Endodermal cell (in vitro differentiated cells): ENCODE measurements at regions not wholly inside any gene's neighbourhood (a gene's known extent, or its start where the extent isn't known, plus 50 kb on each side); places are given as distances from the start of the nearest gene placed in this dataset.
"Not testable (repeated sequence)": the region's sequence is repeated elsewhere in the genome, so short reads cannot be mapped to it uniquely, and the experiment has no call there.

Experiments
- DNase-seq: peaks from one replicate; pipeline ENCODE4 v3.0.0-alpha.2; 2017
- H3K27ac ChIP-seq: 2 replicates; pipeline ENCODE4 v1.5.1; 2013; ENCODE audit warnings: mild to moderate bottlenecking, low read depth, low read length, moderate library complexity
- H3K27me3 ChIP-seq: 2 replicates; pipeline ENCODE4 v1.6.1; 2013; ENCODE audit warnings: mild to moderate bottlenecking, low read length, moderate library complexity; ENCODE audit not compliant: insufficient read depth, control insufficient read depth, poor library complexity, severe bottlenecking
- H3K36me3 ChIP-seq: 2 replicates; pipeline ENCODE4 v1.7.0; 2013; ENCODE audit warnings: mild to moderate bottlenecking, low read length, moderate library complexity; ENCODE audit not compliant: control insufficient read depth, insufficient read depth
- H3K4me1 ChIP-seq: one replicate; pipeline ENCODE4 v1.7.0; 2013; ENCODE audit warnings: low read length; ENCODE audit not compliant: control insufficient read depth, insufficient read depth
- H3K4me3 ChIP-seq: 2 replicates; pipeline ENCODE4 v1.5.1; 2013; ENCODE audit warnings: mild to moderate bottlenecking, low read length, moderate library complexity
- H3K9ac ChIP-seq: 2 replicates; pipeline ENCODE4 v1.6.1; 2013; ENCODE audit warnings: mild to moderate bottlenecking, low read length, moderate library complexity; ENCODE audit not compliant: poor library complexity, severe bottlenecking; ENCODE audit errors: extremely low read depth
- H3K9me3 ChIP-seq: 2 replicates; pipeline ENCODE4 v1.6.1; 2013; ENCODE audit warnings: mild to moderate bottlenecking, low read length, moderate library complexity; ENCODE audit not compliant: control insufficient read depth
- H3K27ac Mint-ChIP-seq: 2 replicates; pipeline ENCODE4 v1.8.0; 2020; ENCODE audit warnings: mixed read lengths
- H3K27me3 Mint-ChIP-seq: 2 replicates; pipeline ENCODE4 v1.8.0; 2021; ENCODE audit warnings: mild to moderate bottlenecking, mixed read lengths; ENCODE audit not compliant: insufficient read depth
- H3K36me3 Mint-ChIP-seq: 2 replicates; pipeline ENCODE4 v1.8.0; 2020; ENCODE audit warnings: low read depth, mixed read lengths
- H3K4me1 Mint-ChIP-seq: 2 replicates; pipeline ENCODE4 v1.8.0; 2020; ENCODE audit warnings: mixed read lengths
- H3K4me3 Mint-ChIP-seq: 2 replicates; pipeline ENCODE4 v1.8.0; 2020; ENCODE audit warnings: mild to moderate bottlenecking, moderate library complexity, mixed read lengths
- H3K9me3 Mint-ChIP-seq: 2 replicates; pipeline ENCODE4 v1.8.0; 2020; ENCODE audit warnings: mild to moderate bottlenecking, mixed read lengths
- CTCF ChIP-seq: fragments of 200-600 bp; sonication (generic); conservative IDR thresholded peaks from 2 replicates; pipeline ENCODE4 v1.5.0; 2021; ENCODE audit warnings: antibody characterized with exemption, mild to moderate bottlenecking
- WGBS, 2 experiments: methylation state at CpG; one replicate each; pipeline versions ENCODE4 v1.1.5 to v1.1.7; 2013; ENCODE audit warnings: missing lambda C conversion rate in 2 of 2, mixed read lengths in 1 of 2; ENCODE audit not compliant: insufficient coverage in 1 of 2, insufficient read length in 1 of 2; 5-methylcytosine and 5-hydroxymethylcytosine counted together

- Histone ChIP-seq H3K9ac (no peak overlapping the region), H3K36me3 (no peaks in the 10 kb centered on the region), H3K4me3 (no peak overlapping the region), H3K27ac (no peak overlapping the region), H3K27me3 (no peaks in the 10 kb centered on the region), H3K4me1 (peaks cover 4% of the 10 kb centered on the region), H3K9me3 (no peaks in the 10 kb centered on the region)
- Mint-ChIP-seq H3K27ac (no peak overlapping the region), H3K27me3 (peaks cover 1% of the 10 kb centered on the region), H3K4me3 (no peak overlapping the region), H3K4me1 (peaks cover 46% of the 10 kb centered on the region), H3K36me3 (no peaks in the 10 kb centered on the region), H3K9me3 (no peaks in the 10 kb centered on the region)
- DNase-seq: no peak
- TF ChIP-seq CTCF: no peak
- WGBS, 2 experiments: 84% methylated on average over 2 of the region's 2 CpGs; no CpG with 5 or more reads in 1 of the 2 experiments
Observed at GRCh38 chr3:8173892-8174291, 327.7 kb upstream of the LMCD1 start.

GRCh38 chr3:8176759-8177483 lies 324.7 kb upstream of the LMCD1 start:
- H3K36me3 Mint-ChIP-seq, H3K9me3 ChIP-seq, H3K9me3 Mint-ChIP-seq, H3K4me1 ChIP-seq, H3K27ac ChIP-seq, H3K27me3 Mint-ChIP-seq, H3K36me3 ChIP-seq, H3K27me3 ChIP-seq: not testable (repeated sequence)
- peak overlapping the region; percentile 93 for H3K27ac Mint-ChIP-seq
- peaks cover 63% of the 10 kb centered on the region for H3K4me1 Mint-ChIP-seq
- Histone ChIP-seq H3K9ac (peak overlapping the region; percentile 69), H3K4me3 (peak overlapping the region; percentile 76)
- WGBS, 2 experiments: 54 to 76% methylated on average over 6 to 8 of the region's 10 CpGs
- H3K4me3 Mint-ChIP-seq: peak overlapping the region; percentile 70
- peak; percentile 71 for DNase-seq

GRCh38 chr3:8178516-8178915 lies 323.1 kb upstream of the LMCD1 start:
- not testable (repeated sequence) for H3K9me3 Mint-ChIP-seq, H3K27ac ChIP-seq, H3K4me1 ChIP-seq, H3K9ac ChIP-seq, H3K27me3 ChIP-seq, H3K9me3 ChIP-seq, H3K36me3 ChIP-seq, H3K36me3 Mint-ChIP-seq, DNase-seq, H3K27me3 Mint-ChIP-seq
- H3K27ac Mint-ChIP-seq: peak overlapping the region; percentile 93
- H3K4me3 ChIP-seq: peak overlapping the region; percentile 76
- WGBS, 2 experiments: 30 to 45% methylated on average over 3 to 7 of the region's 7 CpGs
- peak overlapping the region; percentile 70 for H3K4me3 Mint-ChIP-seq
- peaks cover 71% of the 10 kb centered on the region for H3K4me1 Mint-ChIP-seq

- Mint-ChIP-seq H3K4me3 (no peak overlapping the region), H3K36me3 (peaks cover 2% of the 10 kb centered on the region), H3K27ac (peak overlapping the region; percentile 54), H3K9me3 (no peaks in the 10 kb centered on the region), H3K4me1 (peaks cover 64% of the 10 kb centered on the region), H3K27me3 (no peaks in the 10 kb centered on the region)
- Histone ChIP-seq H3K27ac (no peak overlapping the region), H3K27me3 (no peaks in the 10 kb centered on the region), H3K36me3 (no peaks in the 10 kb centered on the region), H3K9ac (no peak overlapping the region), H3K4me3 (no peak overlapping the region), H3K9me3 (no peaks in the 10 kb centered on the region), H3K4me1 (peaks cover 4% of the 10 kb centered on the region)
- DNase-seq: no peak
- WGBS, 2 experiments: 75% methylated on average over 1 of the region's 1 CpG; no CpG with 5 or more reads in 1 of the 2 experiments
- no peak for TF ChIP-seq CTCF
Observed at GRCh38 chr3:8182904-8183303, 318.7 kb upstream of the LMCD1 start.
